HCT116 (cell line): ENCODE measurements at regions not wholly inside any gene's neighbourhood (a gene's known extent, or its start where the extent isn't known, plus 50 kb on each side); places are given as distances from the start of the nearest gene placed in this dataset.

Experiments used
- ATAC-seq: fragments of 200-7000 bp; cut with Tn5 transposase; 2 replicates; pipeline ENCODE4 v1.9.1; 2020; ENCODE audit warnings: mild to moderate bottlenecking, moderate library complexity
- BruUV-seq: library from RNA; stranded (reverse); fragments of 400-500 nt; replicated peaks from 2 replicates; lab custom pipeline; 2021; lab: Mats Ljungman, UMichigan
- CTCF ChIA-PET: fragments of 300-600 bp; sonication (Branson Sonifier 250); formaldehyde crosslinking; loops from one replicate; lab custom pipeline; 2021; ENCODE audit warnings: antibody characterized with exemption; lab: Charles Lee
- POLR2A ChIA-PET: fragments of 300-600, 350-600 bp; sonication (Branson Sonifier 250); formaldehyde crosslinking; loops from one replicate; lab custom pipeline; 2021; ENCODE audit warnings: antibody characterized with exemption; lab: Charles Lee
- RAD21 ChIA-PET, 2 experiments: fragments of 300-600 bp; sonication (Branson Sonifier 250); formaldehyde crosslinking; loops; one replicate each; lab custom pipeline; 2023; ENCODE audit warnings: low total read pairs in 2 of 2; ENCODE audit not compliant: uncharacterized antibody in 2 of 2, unreplicated experiment in 2 of 2, low non-redundant PET in 1 of 2; lab: Charles Lee
- DNase-seq: peaks from one replicate; pipeline ENCODE4 v3.0.0-alpha.2; 2010; ENCODE audit warnings: low read depth, low spot score
- H2AFZ ChIP-seq: fragments of 200-600 bp; shearing (Covaris generic), sonication (generic); 2 replicates; pipeline ENCODE4 v1.6.1; 2017; ENCODE audit warnings: low read depth, mixed run types, mixed read lengths, antibody characterized with exemption, low read length; ENCODE audit not compliant: poor library complexity, severe bottlenecking
- H3K27ac ChIP-seq: 2 replicates; pipeline ENCODE4 v1.5.1; 2012; ENCODE audit warnings: low read depth, low read length
- H3K27me3 ChIP-seq: fragments of 200-600 bp; sonication (generic); 2 replicates; pipeline ENCODE4 v1.6.1; 2016; ENCODE audit warnings: mixed run types, low read length, mixed read lengths; ENCODE audit not compliant: insufficient read depth
- H3K36me3 ChIP-seq, 2 experiments: fragments of 200-500 bp in 1 of 2; fragments of 200-600 bp in 1 of 2; sonication (Bioruptor generic) in 1 of 2; sonication (generic) in 1 of 2; 2 replicates each; pipeline versions ENCODE4 v1.5.1 to v1.6.1; 2014 to 2016; ENCODE audit warnings: low read length in 2 of 2, inconsistent platforms in 1 of 2, mixed read lengths in 1 of 2, mixed run types in 1 of 2; ENCODE audit not compliant: insufficient read depth in 2 of 2, control insufficient read depth in 1 of 2
- H3K4me1 ChIP-seq, 2 experiments: fragments of 200-600 bp in 1 of 2; sonication (generic) in 1 of 2; 2 replicates each; pipeline versions ENCODE4 v1.5.1 to v1.6.1; 2012 to 2017; ENCODE audit warnings: low read length in 2 of 2, inconsistent platforms in 1 of 2, mild to moderate bottlenecking in 1 of 2, mixed read lengths in 1 of 2, mixed run types in 1 of 2, moderate library complexity in 1 of 2; ENCODE audit not compliant: insufficient read depth in 2 of 2, control insufficient read depth in 1 of 2
- H3K4me2 ChIP-seq: fragments of 200-600 bp; sonication (generic); 2 replicates; pipeline ENCODE4 v1.6.1; 2017; ENCODE audit warnings: mixed run types, low read length, mixed read lengths
- H3K4me3 ChIP-seq, 2 experiments: fragments of 200-600 bp in 1 of 2; sonication (generic) in 1 of 2; replicated peaks in 1 of 2; 2 replicates each; pipeline ENCODE4 v1.5.1; 2011 to 2016; ENCODE audit warnings: low read length in 2 of 2, control low read depth in 1 of 2, low read depth in 1 of 2, mild to moderate bottlenecking in 1 of 2, mixed read lengths in 1 of 2, mixed run types in 1 of 2
- H3K79me2 ChIP-seq: fragments of 200-600 bp; sonication (generic); 2 replicates; pipeline ENCODE4 v1.6.1; 2017; ENCODE audit warnings: mild to moderate bottlenecking, mixed run types, low read length, moderate library complexity, mixed read lengths; ENCODE audit not compliant: insufficient read depth
- H3K9ac ChIP-seq: fragments of 200-600 bp; sonication (generic); 2 replicates; pipeline ENCODE4 v1.6.1; 2016; ENCODE audit warnings: low read length, mixed read lengths
- H3K9me2 ChIP-seq: fragments of 200-600 bp; sonication (generic), shearing (Covaris generic); 2 replicates; pipeline ENCODE4 v1.6.1; 2017; ENCODE audit warnings: mixed run types, mild to moderate bottlenecking, moderate library complexity; ENCODE audit not compliant: insufficient read depth
- H3K9me3 ChIP-seq, 2 experiments: fragments of 200-500 bp in 1 of 2; fragments of 200-600 bp in 1 of 2; sonication (Bioruptor generic) in 1 of 2; sonication (generic) in 1 of 2; 2 replicates each; pipeline ENCODE4 v1.6.1; 2014 to 2017; ENCODE audit warnings: low read length in 2 of 2, mixed read lengths in 2 of 2, inconsistent platforms in 1 of 2, low read depth in 1 of 2, mild to moderate bottlenecking in 1 of 2, mixed run types in 1 of 2, moderate library complexity in 1 of 2; ENCODE audit not compliant: control insufficient read depth in 1 of 2, insufficient read depth in 1 of 2
- H4K20me1 ChIP-seq: fragments of 200-600 bp; sonication (generic), shearing (Covaris generic); 2 replicates; pipeline ENCODE4 v1.6.1; 2017; ENCODE audit warnings: mixed run types, mild to moderate bottlenecking, moderate library complexity; ENCODE audit not compliant: insufficient read depth
- CBX3 ChIP-seq: IDR thresholded peaks from 2 replicates; pipeline ENCODE4 v1.6.1; 2012; ENCODE audit warnings: low read depth
- EGR1 ChIP-seq: IDR thresholded peaks from 2 replicates; pipeline ENCODE4 v1.6.1; 2012; ENCODE audit warnings: low read depth
- ELF1 ChIP-seq: IDR thresholded peaks from 2 replicates; pipeline ENCODE4 v1.6.1; 2012; ENCODE audit warnings: low read depth, borderline replicate concordance
- EZH2 ChIP-seq: fragments of 200-600 bp; sonication (generic); IDR thresholded peaks from 2 replicates; pipeline ENCODE4 v1.6.1; 2017; ENCODE audit warnings: antibody characterized with exemption, mixed run types
- EZH2phosphoT487 ChIP-seq: fragments of 200-600 bp; IDR thresholded peaks from 2 replicates; pipeline ENCODE4 v1.6.1; 2018; ENCODE audit warnings: antibody characterized with exemption, borderline replicate concordance
- MAX ChIP-seq: IDR thresholded peaks from 2 replicates; pipeline ENCODE4 v1.6.1; 2012
- POLR2A ChIP-seq: IDR thresholded peaks from 2 replicates; pipeline ENCODE4 v1.7.0; 2011; ENCODE audit warnings: borderline replicate concordance; ENCODE audit not compliant: insufficient read depth, insufficient read length; ENCODE audit errors: extremely low read depth
- SIN3A ChIP-seq: IDR thresholded peaks from 2 replicates; pipeline ENCODE4 v1.6.1; 2012; ENCODE audit warnings: low read depth
- ZBTB33 ChIP-seq: IDR thresholded peaks from 2 replicates; pipeline ENCODE4 v1.6.1; 2011; ENCODE audit warnings: mild to moderate bottlenecking, low read length, moderate library complexity; ENCODE audit not compliant: insufficient replicate concordance; ENCODE audit errors: extremely low read depth
- intact Hi-C: fragments of 100-400 bp; cut with micrococcal nuclease; formaldehyde crosslinking; loops from 2 replicates; pipeline ENCODE4 v1.10.0; 2022
- TF ChIP-seq, protein P1 (sequence below): IDR thresholded peaks from 2 replicates; pipeline ENCODE4 v1.6.1; 2012; ENCODE audit warnings: low read depth

DNA sequence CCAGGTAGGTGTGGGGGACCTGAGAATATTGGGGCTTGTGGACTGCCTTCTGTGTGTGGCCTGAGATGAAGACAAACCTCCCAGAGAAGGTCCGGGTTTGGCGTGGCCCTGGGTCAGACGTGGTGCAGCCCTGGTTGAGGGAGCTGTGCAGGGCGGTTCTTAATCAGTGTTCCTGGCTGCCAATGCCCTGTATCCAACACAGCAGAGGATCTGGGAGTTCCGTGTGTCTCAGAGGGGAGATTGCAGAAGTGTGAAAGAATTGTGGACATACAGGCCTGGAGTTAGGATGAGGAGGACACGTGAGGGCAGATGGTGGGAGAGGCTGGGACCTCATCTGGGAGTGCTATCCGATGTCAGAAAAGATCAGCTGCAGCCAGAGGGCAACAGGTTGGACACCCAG, 102.0 kb upstream of the NECTIN1 start:
- H4K20me1 ChIP-seq, result no peaks in the 10 kb centered on the region
- ChIA-PET POLR2A (no interaction called here), RAD21 (no interaction called here), CTCF (no interaction called here)
- no peak overlapping the region for H3K27ac ChIP-seq
- H3K27me3 ChIP-seq, result peaks cover 13% of the 10 kb centered on the region; the same call in 1 of the 2 replicates
- H3K4me1 ChIP-seq, result peaks cover 3 to 11% of the 10 kb centered on the region in 2 experiments; a peak in 3 of 4 replicates
- H3K36me3 ChIP-seq, result no peaks in the 10 kb centered on the region
- no peak overlapping the region for H3K4me2 ChIP-seq
- H3K4me3 ChIP-seq, result no peak overlapping the region
- TF ChIP-seq, protein P1, sequence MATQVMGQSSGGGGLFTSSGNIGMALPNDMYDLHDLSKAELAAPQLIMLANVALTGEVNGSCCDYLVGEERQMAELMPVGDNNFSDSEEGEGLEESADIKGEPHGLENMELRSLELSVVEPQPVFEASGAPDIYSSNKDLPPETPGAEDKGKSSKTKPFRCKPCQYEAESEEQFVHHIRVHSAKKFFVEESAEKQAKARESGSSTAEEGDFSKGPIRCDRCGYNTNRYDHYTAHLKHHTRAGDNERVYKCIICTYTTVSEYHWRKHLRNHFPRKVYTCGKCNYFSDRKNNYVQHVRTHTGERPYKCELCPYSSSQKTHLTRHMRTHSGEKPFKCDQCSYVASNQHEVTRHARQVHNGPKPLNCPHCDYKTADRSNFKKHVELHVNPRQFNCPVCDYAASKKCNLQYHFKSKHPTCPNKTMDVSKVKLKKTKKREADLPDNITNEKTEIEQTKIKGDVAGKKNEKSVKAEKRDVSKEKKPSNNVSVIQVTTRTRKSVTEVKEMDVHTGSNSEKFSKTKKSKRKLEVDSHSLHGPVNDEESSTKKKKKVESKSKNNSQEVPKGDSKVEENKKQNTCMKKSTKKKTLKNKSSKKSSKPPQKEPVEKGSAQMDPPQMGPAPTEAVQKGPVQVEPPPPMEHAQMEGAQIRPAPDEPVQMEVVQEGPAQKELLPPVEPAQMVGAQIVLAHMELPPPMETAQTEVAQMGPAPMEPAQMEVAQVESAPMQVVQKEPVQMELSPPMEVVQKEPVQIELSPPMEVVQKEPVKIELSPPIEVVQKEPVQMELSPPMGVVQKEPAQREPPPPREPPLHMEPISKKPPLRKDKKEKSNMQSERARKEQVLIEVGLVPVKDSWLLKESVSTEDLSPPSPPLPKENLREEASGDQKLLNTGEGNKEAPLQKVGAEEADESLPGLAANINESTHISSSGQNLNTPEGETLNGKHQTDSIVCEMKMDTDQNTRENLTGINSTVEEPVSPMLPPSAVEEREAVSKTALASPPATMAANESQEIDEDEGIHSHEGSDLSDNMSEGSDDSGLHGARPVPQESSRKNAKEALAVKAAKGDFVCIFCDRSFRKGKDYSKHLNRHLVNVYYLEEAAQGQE, result no peak
- TF ChIP-seq ZBTB33 (no peak), EZH2phosphoT487 (no peak), SIN3A (no peak), ELF1 (no peak), MAX (no peak), CBX3 (no peak), EGR1 (no peak), EZH2 (no peak), POLR2A (no peak)
- DNase-seq, result no peak
- intact Hi-C loops, result no loop called here
- no peak for ATAC-seq
- H3K9me3 ChIP-seq, result no peaks in the 10 kb centered on the region
- no peak overlapping the region for H2AFZ ChIP-seq
- BruUV-seq, result no TSS peak
- H3K79me2 ChIP-seq, result no peaks in the 10 kb centered on the region
- no peak overlapping the region for H3K9ac ChIP-seq
- no peaks in the 10 kb centered on the region for H3K9me2 ChIP-seq
